ENCODE measurements at regions not wholly inside any gene's neighbourhood (a gene's known extent, or its start where the extent isn't known, plus 50 kb on each side); places are given as distances from the start of the nearest gene placed in this dataset.
"Not testable (repeated sequence)": the region's sequence is repeated elsewhere in the genome, so short reads cannot be mapped to it uniquely, and the experiment has no call there.

DNA sequence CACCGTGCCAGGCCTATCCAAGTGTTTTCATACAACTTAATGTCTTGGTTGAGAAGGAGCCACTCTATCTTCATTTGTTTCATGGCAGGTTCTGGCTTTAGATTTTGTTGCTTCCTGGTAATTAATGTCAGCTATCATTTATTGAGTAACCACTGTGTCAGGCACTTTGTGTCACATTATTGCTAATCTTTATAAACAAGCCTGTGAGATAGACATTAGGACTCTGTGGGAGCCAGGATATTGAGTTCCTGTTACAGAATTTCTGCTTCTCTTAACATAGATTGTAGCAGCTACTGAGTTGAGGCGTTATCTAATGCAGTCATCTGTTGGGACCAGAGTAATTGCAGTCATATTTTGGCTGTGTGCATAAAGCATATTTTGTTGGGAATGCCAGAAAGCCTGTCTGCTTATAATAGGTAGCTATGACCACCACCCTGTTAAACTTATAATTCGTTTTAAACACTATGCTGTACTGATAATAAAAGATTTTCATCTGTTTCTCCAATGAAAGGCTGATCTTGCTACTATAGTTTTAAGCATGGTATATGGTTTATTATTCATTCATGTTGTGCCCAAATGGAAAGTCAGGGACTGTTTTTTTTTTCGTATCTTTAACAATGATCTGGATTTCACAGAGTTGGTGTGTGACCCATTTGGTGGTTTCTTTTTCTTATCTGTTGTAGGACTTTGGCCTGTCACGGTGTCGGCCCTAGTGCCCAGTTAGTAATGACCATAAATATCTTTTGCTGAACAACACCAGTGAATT lies 432.6 kb downstream of the PCNX1 start:
- DNase-seq, result no peak
- no peak for ATAC-seq (ENCODE audit: poor library complexity)
- intact Hi-C loops (cut with DNase I), result no loop called here

DNA sequence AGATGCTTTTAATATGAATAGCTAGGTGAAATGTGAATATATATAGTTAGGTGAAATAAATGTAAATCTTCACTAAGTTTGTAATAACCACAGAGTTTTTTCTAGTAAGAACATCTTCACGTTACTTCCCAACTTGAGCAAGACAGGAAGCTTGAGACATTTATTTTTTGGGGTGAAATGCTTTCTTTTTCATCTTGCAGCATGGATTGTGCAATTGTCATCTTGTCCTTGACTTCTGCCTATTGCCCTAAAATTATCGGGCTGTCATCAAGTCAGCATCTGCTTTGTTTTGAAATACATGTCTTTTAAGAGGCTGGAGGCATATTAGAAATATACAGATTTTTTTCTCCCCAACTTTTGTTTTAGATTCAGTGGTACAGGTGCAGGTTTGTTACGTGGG lies 433.9 kb downstream of the PCNX1 start:
- ATAC-seq (ENCODE audit: poor library complexity) (peak; percentile 36), DNase-seq (no peak)
- intact Hi-C loops (cut with DNase I), result no loop called here

DNA sequence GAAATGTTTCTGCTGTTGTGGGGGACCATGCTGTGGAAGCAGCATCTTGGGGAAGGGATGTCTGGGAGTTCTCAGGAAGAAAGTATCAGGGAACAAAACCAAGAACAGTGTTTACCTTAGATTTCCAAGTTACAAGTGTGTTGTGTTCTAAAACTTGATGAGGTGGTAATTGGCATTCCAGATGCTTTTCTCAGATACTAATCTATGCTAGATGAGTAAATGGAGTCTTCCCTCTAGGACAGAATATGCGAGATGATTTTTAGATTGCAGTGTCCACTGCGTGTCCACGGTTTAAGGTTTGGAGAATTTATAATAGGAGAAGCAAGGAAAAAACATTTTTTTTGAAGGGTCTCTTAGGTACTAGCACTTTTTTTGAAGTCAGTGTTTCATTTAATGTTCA lies 436.5 kb downstream of the PCNX1 start:
- intact Hi-C loops (cut with DNase I), result no loop called here
- ATAC-seq (ENCODE audit: poor library complexity) (no peak), DNase-seq (no peak)

DNA sequence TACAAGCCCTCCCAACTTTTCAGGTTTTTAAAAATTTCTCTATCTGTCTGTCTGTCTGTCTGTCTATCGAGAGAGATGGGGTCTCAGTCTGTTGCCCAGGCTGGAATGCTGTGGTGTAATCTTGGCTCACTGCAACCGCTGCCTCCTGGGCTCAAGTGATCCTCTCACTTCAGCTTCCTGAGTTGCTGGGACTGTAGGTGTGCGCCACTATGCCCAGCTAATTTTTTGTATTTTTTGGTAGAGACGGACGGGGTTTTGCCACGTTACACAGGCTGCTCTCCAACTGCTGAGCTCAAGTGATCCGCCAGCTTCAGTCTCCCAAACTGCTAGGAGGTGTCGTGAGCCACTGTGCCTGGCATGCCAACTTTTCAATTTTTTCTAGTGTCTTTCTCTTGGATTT lies 437.2 kb downstream of the PCNX1 start:
- DNase-seq (no peak), ATAC-seq (ENCODE audit: poor library complexity) (no peak)
- intact Hi-C loops (cut with DNase I), result no loop called here

DNA sequence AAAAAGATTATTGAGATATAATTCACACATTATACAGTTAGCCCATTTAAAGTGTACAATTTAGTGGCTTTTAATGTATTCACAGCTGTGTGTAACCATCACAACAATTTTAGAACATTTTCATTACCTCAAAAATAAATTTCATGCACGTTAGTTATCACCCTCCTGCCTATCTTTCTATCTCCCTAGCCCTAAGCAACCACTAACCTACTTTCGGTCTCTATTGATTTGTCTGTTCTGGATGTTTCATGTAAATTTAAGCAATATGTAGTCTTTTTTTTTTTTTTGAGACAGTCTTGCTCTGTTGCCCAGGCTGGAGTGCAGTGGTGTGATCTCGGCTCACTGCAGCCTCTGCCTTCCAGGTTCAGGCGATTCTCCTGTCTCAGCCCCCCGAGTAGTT lies 439.4 kb downstream of the PCNX1 start:
- ATAC-seq (ENCODE audit: poor library complexity), result no peak
- intact Hi-C loops (cut with DNase I), result no loop called here
- no peak for DNase-seq

DNA sequence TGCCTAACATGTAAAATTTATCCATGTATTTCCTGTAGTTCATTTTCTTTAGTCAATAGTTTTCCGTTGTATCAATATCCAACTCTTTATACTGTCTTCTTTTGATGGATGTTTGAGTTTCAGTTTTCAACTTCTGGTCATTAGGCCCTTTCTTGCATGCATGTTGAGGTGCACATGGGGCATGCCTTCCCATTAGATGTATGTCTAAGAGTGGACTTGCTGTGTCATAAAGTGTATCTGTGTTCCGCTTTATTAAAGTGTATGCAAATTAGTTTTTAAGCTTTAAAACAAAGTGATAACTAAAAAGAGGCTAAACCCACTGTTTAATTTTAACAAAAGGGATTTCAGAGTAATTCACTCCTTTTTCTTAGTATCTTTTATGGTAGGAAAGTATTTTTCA lies 441.1 kb downstream of the PCNX1 start:
- intact Hi-C loops (cut with DNase I), result no loop called here
- ATAC-seq (ENCODE audit: poor library complexity) (no peak), DNase-seq (no peak)

DNA sequence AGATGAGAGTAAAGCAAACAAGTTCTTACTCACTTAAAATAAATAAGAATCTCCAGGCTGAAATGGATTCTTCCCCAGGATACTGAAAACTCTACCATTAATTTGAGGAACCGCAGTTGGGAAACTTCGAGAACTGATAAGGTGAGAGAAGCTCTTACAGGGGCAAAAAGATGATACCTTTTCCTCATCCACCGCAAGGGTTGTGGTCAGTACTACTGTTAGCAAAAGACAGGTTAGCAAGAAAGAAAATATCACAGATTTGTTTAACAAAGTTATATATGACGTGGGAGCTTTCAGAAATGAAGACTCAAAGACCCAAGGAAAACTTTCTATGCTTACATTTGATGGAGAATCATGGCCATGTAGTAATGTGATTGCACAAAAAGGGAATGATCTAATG lies 441.6 kb downstream of the PCNX1 start:
- DNase-seq (no peak), ATAC-seq (ENCODE audit: poor library complexity) (no peak)
- intact Hi-C loops (cut with DNase I), result no loop called here

DNA sequence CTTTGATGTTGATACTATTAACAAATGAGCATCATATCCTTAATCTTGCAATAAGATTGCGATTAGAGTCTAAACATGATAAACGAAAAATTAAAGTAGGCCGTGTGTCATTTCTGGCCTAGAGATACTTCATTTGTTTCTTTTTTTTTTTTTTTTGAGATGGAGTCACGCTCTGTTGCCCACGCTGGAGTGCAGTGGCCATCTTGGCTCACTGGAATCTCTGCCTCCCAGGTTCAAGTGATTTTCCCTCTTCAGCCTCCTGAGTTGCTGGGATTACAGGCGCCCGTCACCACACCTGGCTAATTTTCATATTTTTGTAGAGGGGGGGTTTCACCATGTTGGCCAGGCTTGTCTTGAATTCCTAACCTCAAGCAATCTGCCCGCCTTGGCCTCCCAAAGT lies 446.9 kb downstream of the PCNX1 start:
- no peak for ATAC-seq (ENCODE audit: poor library complexity)
- intact Hi-C loops (cut with DNase I), result no loop called here
- DNase-seq, result no peak

DNA sequence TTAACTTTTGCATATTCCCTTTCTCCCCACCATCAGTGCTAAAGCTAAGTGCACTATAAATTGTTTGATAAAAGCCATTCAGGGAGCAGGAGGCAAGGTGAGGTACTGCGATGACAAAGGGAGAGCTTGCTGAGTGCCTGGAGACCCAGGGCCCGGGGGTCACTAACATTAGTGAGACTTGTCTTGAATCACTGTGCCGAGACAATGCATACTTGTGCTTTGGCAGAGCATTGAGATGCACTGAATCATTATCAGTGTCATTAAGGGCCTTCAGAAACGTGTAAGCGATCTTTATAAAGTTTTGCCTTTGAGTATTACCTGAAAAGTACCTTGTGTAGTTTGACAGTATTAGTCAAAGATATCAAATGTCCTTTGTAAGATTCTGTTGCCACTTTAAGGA lies 447.5 kb downstream of the PCNX1 start:
- DNase-seq (no peak), ATAC-seq (ENCODE audit: poor library complexity) (no peak)
- intact Hi-C loops (cut with DNase I), result no loop called here

DNA sequence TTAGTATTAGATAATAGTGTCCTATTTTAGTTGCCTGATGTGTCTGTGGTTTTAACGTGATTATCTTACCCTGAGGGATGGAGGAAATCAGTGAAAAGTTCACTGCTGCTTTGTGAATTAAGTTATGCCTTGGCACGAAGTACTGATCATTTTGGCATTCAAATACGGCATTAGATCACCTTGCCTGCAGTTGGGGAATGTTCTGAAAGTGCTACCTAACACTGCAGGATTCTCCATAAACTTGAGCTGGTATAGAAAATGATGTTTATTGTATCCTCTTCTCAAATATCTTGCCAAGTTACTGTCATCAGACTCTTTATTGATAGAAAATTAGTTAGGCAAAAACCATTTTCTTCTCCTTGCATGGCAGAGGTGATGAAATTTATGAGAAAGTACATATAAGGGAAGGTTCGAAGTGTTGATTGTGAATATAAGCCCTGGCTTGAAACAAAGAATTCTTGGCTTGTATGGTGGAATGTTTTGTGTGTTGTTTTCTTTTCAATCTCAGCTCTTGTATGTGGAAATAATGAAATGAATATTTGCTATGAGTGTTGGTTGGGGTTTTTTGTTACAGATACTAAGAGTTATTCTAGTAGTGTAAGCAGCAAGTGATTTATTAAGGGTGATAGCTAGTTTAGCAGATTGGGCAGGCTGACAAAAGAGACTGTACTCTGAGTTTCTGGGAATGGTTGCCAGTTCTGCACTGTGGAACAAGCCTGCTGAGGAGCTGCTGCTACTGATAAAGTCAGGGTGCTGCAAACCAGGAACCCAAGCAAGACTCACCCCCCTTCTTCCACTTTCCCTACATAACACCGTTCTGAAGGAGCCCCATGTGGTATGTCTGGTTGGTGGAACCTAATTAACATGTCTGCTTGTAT lies 448.3 kb downstream of the PCNX1 start:
- peak; percentile 92 for ATAC-seq (ENCODE audit: poor library complexity)

DNA sequence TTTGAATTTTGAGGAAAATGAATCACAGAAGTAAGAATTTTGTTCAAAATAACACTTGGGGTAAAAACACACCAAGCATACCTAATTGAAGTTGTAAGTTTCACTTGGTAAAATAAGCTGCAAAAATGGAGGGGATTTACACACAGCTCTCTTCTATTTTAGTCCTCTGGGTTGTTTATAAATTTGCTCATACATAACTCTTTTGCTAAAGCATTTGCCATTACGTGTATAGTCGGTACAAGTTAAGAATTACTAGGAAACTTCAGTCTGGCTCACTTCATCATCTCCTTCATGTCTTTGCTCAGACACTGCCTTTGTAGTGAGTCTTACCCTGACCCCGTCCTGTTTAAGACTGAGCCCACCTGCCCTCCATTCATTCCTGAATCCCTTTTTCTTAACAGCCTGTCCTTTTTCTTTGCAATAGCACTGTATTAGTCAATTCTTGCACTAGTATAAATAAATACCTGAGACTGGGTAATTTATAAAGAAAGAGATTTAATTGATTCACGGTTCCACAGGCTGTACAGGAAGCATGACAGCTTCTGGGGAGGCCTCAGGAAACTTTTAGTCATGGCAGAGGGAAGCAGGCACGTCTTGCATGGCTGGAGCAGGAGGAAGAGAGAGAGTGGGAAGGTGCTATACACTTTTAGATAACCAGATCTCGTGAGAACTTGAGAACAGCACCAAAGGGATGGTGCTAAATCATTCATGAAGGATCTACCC lies 451.1 kb downstream of the PCNX1 start:
- ATAC-seq (ENCODE audit: poor library complexity) (no peak), DNase-seq (no peak)
- intact Hi-C loops (cut with DNase I), result no loop called here

More for the DNA sequence above, 448.3 kb downstream of the PCNX1 start:
- DNase-seq, result no peak
- intact Hi-C loops (cut with DNase I), result no loop called here

DNA sequence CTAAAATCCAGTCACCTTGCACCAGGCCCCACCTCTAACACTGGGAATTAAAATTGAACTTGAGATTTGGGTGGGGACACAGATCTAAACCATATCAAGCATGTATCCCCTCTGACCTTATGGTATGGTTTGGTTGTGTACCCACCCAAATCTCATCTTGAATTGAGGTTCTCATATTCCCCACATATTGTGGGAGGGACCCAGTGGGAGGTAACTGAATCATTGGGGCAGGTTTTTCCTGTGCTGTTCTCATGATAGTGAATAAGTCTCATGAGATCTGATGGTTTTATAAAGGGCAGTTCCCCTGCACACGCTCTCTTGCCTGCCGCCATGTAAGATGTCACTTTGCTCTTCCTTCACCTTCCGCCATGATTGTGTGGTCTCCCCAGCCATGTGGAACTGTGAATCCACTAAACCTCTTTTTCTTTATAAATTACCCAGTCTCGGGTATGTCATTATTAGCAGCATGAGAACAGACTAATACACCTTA lies 451.7 kb downstream of the PCNX1 start:
- intact Hi-C loops (cut with DNase I); ATAC-seq (ENCODE audit: poor library complexity); DNase-seq: not testable (repeated sequence)

DNA sequence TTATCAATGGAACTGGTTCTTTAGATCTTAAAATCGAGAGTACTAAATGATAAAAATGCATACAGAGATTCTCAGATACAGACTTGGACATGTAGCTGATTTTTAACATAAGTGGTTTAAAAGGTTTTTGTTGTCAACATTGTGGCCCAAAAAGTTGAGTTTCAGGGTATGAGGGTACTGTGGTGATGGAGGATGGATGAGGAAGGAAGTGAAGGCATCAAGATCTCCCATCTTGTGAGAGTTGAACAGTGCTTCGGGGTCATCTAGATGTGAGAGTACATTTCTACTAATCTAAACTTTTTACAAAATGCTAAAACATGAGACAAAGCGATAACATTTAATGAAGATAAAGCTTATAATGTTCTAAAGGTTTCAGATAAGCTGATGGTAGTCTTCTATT lies 452.6 kb downstream of the PCNX1 start:
- intact Hi-C loops (cut with DNase I), result no loop called here
- DNase-seq, result no peak
- ATAC-seq (ENCODE audit: poor library complexity), result no peak

DNA sequence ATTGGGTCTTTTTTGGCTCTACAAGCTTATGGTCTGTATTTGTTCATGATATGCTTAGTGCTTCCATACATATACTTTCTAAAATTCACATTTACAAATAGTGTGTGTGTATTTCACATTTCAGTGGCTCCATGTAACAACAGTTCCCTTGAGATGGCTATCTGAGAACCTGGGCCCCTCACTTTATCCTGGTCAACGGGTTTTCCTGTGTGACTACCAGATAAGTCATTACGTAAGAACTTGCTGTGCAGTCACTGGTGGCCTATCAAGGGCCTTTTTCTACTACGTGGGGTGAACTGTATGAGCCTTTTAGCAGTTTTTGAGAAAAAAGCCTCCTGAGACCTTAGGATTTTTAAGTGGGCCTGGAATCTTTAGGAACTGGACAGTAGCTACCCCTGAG lies 454.1 kb downstream of the PCNX1 start:
- ATAC-seq (ENCODE audit: poor library complexity) (no peak), DNase-seq (no peak)
- intact Hi-C loops (cut with DNase I), result no loop called here

DNA sequence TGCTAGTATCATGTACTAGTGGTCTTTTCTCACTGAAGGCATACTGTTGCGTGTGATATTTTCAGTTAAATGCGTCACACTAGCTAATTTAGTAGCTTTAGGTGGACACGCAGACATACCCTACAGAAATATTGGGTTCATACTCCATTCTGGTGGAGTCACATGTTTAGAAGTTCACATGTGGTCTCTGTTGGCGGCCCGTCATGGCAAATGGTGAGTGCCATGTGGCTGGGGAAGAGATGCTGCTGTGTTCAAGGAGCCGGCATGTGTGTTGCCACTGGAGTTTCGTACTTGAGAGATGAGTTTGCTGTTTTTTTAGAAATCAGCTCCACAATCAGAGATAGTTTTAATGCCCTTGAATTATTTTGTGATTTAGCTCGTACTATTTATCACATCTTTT lies 454.6 kb downstream of the PCNX1 start:
- DNase-seq (no peak), ATAC-seq (ENCODE audit: poor library complexity) (no peak)
- intact Hi-C loops (cut with DNase I), result no loop called here

DNA sequence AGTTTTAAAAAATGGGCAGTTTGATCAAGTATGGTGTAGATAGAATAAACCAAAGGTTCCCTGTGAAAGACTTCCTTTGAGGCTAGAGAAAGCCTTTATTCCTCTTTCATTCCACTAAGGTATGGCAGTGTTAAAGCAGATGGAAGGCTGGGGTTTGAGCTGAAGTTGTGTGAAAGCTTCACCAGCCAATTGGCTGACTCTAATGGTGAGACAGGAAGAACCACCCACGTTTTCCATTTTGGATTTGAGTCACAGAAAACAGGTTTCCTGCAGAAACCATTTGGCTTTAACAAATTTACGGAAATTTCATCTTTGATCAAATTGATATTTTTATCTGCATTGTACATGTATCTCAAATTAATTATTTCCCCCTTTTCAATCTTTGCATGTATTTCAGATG lies 455.0 kb downstream of the PCNX1 start:
- intact Hi-C loops (cut with DNase I), result no loop called here
- no peak for ATAC-seq (ENCODE audit: poor library complexity)
- DNase-seq, result no peak

DNA sequence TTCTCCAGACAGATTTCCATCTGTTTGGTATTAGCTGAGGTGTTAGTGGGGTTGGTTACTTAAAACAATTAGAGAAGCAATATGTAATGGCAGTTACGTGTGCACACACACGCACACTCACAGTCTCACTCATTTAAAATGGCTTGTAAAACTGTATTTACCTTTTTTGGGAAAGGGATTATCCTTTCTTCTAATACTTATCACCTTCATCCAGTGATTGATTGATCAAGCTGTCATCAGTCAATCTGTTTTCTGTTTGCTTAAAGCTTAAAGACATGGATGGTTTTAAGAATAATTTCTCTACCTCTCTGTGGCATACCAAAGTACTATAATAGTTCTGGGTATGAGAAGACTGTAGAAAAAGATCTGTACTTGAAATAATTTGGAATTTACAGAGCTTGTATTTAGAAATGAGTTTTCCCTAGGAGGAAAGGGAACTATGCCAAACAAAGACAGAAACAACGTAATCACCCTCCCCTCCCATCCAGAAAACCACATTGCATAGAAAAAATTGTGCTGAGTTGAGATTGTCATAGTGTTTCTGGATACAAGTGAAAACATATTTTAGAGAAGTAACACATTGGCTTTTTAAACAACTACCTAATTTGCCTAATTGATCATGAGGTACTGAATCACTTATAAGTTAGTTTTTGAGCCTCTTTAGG lies 455.8 kb downstream of the PCNX1 start:
- intact Hi-C loops (cut with DNase I), result no loop called here
- peak; percentile 63 for ATAC-seq (ENCODE audit: poor library complexity)
- DNase-seq, result no peak

DNA sequence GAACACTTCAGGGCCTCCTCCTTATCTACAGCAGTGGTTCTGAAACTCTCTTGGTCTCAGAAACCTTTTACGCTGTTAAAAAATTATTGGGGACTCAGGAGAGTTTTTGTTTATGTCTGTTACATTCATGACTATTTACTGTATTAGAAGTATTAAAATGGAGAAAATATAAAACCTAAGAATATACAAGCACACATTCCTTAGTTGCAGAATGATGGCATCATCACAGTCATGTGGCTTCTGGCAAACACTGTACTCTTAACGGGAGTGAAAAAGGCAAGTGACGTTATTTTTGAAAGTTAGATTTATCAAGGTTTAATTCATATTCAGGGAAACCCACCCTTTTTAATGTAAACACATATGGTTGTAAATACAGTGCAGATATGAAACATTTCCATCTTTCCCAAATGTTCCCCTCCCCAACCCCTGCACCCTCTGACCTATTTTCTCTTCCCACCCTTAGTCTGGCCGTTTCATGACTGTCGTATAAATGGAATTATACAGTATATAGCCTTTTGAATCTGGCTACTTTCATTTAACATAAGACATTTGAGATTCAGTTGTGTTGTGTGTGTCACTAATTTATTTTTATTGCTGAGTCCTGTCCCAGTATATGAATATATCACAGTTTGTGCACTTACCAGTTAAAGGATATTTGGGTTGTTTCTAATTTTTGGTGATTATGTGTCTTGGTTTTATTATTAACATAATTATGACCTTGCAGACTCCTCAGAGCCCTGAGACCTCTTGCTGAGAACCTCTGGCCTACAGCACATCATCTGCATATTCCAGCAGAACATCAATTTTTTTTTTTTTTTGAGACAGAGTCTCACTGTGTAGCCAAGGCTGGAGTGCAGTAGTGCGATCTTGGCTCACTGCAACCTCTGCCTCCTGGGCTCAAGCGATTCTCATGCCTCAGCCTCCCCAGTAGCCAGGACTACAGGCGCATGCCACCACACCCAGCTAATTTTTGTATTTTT lies 457.0 kb downstream of the PCNX1 start:
- DNase-seq (no peak), ATAC-seq (ENCODE audit: poor library complexity) (peak; percentile 55)
- intact Hi-C loops (cut with DNase I), result no loop called here

Data from Right ventricle myocardium superior (tissue), 1 donor.